HepG2 (cell line): ENCODE measurements at regions not wholly inside any gene's neighbourhood (a gene's known extent, or its start where the extent isn't known, plus 50 kb on each side); places are given as distances from the start of the nearest gene placed in this dataset.

ENCODE experiments used
- ATAC-seq: fragments of 200-7000 bp; cut with Tn5 transposase; 3 replicates; pipeline ENCODE4 v1.9.1; 2020; ENCODE audit warnings: mild to moderate bottlenecking, moderate library complexity
- BruUV-seq: library from RNA; stranded (reverse); fragments of 400-500 nt; replicated peaks from 2 replicates; lab custom pipeline; 2021; lab: Mats Ljungman, UMichigan
- CTCF ChIA-PET: fragments of 300-600 bp; formaldehyde crosslinking; extraction: SDS; loops from one replicate; lab custom pipeline; 2021; ENCODE audit warnings: low total read pairs, inconsistent platforms, low intra/inter-chr PET ratio; lab: Yijun Ruan, JAX
- POLR2A ChIA-PET: fragments of 350-600 bp; sonication (Branson Sonifier 250); formaldehyde crosslinking; loops from one replicate; lab custom pipeline; 2020; ENCODE audit warnings: antibody characterized with exemption, inconsistent platforms; lab: Yijun Ruan, JAX
- DNase-seq: peaks from one replicate; pipeline ENCODE4 v3.0.0-alpha.2; 2015; ENCODE audit warnings: low spot score
- FAIRE-seq: peaks from 3 replicates; lab custom pipeline; 2011; peaks lifted over from hg19 to GRCh38; lab: Jason Lieb, UNC
- H2AFZ ChIP-seq: one replicate; pipeline ENCODE4 v1.6.1; 2011; ENCODE audit warnings: low read length, inconsistent platforms
- H3K27ac ChIP-seq: fragments of 300-600 bp; 3 replicates; pipeline ENCODE4 v1.8.0; 2011; ENCODE audit warnings: mixed run types, mild to moderate bottlenecking, mixed read lengths, low read length, inconsistent platforms; ENCODE audit not compliant: insufficient read depth; ENCODE audit errors: extremely low read length
- H3K27me3 ChIP-seq, 2 experiments: fragments of 200-600 bp in 1 of 2; 2 replicates in 1 of 2; 3 replicates in 1 of 2; pipeline versions ENCODE4 v1.6.0 to v1.8.0; 2011; ENCODE audit warnings: low read length in 2 of 2, mild to moderate bottlenecking in 2 of 2, moderate library complexity in 2 of 2, inconsistent platforms in 1 of 2; ENCODE audit not compliant: insufficient read depth in 2 of 2, control insufficient read depth in 1 of 2
- H3K36me3 ChIP-seq, 2 experiments: fragments of 200-600 bp in 1 of 2; replicated peaks in 1 of 2; 2 replicates in 1 of 2; 3 replicates in 1 of 2; pipeline versions ENCODE4 v1.5.1 to v1.8.0; 2011; ENCODE audit warnings: low read length in 2 of 2, inconsistent platforms in 1 of 2; ENCODE audit not compliant: insufficient read depth in 2 of 2, control insufficient read depth in 1 of 2
- H3K4me1 ChIP-seq: 2 replicates; pipeline ENCODE4 v1.5.1; 2012; ENCODE audit warnings: low read length, inconsistent platforms; ENCODE audit not compliant: insufficient read depth
- H3K4me2 ChIP-seq: 2 replicates; pipeline ENCODE4 v1.6.0; 2011; ENCODE audit warnings: low read depth, low read length, inconsistent platforms
- H3K4me3 ChIP-seq, 3 experiments: fragments of 200-600 bp in 1 of 3; sonication (generic), shearing (Covaris generic) in 1 of 3; replicated peaks in 1 of 3; 2 replicates each; pipeline ENCODE4 v1.5.1; 2011 to 2016; ENCODE audit warnings: low read length in 3 of 3, inconsistent platforms in 2 of 3, low read depth in 2 of 3, mild to moderate bottlenecking in 2 of 3, control low read depth in 1 of 3, mixed read lengths in 1 of 3; ENCODE audit not compliant: insufficient read depth in 1 of 3
- H3K79me2 ChIP-seq: one replicate; pipeline ENCODE4 v1.6.1; 2011; ENCODE audit warnings: low read length, inconsistent platforms; ENCODE audit not compliant: insufficient read depth
- H3K9ac ChIP-seq: 2 replicates; pipeline ENCODE4 v1.6.0; 2011; ENCODE audit warnings: mild to moderate bottlenecking, low read depth, low read length, inconsistent platforms; ENCODE audit not compliant: insufficient read depth
- H3K9me3 ChIP-seq: 2 replicates; pipeline ENCODE4 v1.5.1; 2012; ENCODE audit warnings: mild to moderate bottlenecking, low read length
- H4K20me1 ChIP-seq: 2 replicates; pipeline ENCODE4 v1.6.0; 2011; ENCODE audit warnings: inconsistent platforms, mild to moderate bottlenecking, low read length, moderate library complexity; ENCODE audit not compliant: insufficient read depth
- SP1 ChIP-seq, 2 experiments: fragments of 450-650 bp in 1 of 2; sonication (generic) in 1 of 2; formaldehyde crosslinking in 1 of 2; IDR thresholded peaks; 2 replicates each; pipeline versions ENCODE4 v1.4.0 to v1.6.1; 2016 to 2020; ENCODE audit warnings: missing genetic modification reagents in 1 of 2
- WGBS: methylation state at CpG from one replicate; pipeline ENCODE4 v1.1.6; 2017; ENCODE audit warnings: low lambda C conversion rate; 5-methylcytosine and 5-hydroxymethylcytosine counted together
- in situ Hi-C: cut with HindIII; loops from 2 replicates; pipeline ENCODE4 v1.10.0; 2017; ENCODE audit warnings: low pct_unique_long_range_greater_than_20kb; ENCODE audit not compliant: extremely low pct_ligation_motif_present
- intact Hi-C: fragments of 100-400 bp; cut with micrococcal nuclease; formaldehyde crosslinking; loops from one replicate; pipeline ENCODE4 v1.10.0; 2022; ENCODE audit not compliant: unreplicated experiment
- TF ChIP-seq, protein P1 (sequence below): IDR thresholded peaks from 2 replicates; pipeline ENCODE4 v1.6.1; 2016; ENCODE audit warnings: low read depth, missing genetic modification reagents, missing compliant biosample characterization

DNA sequence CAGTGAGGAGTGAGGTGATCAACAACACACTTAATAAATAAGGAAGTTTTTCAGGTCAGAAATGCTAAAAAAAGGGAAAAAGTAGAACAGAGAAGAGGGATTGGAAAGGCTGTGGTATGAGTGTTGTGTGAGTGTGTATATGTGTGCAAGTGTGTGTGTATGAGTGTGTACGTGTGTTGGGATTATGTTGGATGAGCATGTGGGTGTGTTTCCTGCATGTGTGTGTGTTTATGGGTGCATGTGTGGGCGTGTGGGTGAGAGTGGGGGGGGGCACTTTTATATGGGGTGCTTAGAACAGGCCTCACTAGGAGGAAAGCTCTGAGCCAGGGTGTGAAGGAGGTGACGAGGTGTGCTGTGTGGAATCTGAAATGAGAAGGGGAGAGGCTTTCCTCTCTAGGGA is 116.8 kb upstream of the SLC22A23 start (continued):
- TF ChIP-seq, protein P1, sequence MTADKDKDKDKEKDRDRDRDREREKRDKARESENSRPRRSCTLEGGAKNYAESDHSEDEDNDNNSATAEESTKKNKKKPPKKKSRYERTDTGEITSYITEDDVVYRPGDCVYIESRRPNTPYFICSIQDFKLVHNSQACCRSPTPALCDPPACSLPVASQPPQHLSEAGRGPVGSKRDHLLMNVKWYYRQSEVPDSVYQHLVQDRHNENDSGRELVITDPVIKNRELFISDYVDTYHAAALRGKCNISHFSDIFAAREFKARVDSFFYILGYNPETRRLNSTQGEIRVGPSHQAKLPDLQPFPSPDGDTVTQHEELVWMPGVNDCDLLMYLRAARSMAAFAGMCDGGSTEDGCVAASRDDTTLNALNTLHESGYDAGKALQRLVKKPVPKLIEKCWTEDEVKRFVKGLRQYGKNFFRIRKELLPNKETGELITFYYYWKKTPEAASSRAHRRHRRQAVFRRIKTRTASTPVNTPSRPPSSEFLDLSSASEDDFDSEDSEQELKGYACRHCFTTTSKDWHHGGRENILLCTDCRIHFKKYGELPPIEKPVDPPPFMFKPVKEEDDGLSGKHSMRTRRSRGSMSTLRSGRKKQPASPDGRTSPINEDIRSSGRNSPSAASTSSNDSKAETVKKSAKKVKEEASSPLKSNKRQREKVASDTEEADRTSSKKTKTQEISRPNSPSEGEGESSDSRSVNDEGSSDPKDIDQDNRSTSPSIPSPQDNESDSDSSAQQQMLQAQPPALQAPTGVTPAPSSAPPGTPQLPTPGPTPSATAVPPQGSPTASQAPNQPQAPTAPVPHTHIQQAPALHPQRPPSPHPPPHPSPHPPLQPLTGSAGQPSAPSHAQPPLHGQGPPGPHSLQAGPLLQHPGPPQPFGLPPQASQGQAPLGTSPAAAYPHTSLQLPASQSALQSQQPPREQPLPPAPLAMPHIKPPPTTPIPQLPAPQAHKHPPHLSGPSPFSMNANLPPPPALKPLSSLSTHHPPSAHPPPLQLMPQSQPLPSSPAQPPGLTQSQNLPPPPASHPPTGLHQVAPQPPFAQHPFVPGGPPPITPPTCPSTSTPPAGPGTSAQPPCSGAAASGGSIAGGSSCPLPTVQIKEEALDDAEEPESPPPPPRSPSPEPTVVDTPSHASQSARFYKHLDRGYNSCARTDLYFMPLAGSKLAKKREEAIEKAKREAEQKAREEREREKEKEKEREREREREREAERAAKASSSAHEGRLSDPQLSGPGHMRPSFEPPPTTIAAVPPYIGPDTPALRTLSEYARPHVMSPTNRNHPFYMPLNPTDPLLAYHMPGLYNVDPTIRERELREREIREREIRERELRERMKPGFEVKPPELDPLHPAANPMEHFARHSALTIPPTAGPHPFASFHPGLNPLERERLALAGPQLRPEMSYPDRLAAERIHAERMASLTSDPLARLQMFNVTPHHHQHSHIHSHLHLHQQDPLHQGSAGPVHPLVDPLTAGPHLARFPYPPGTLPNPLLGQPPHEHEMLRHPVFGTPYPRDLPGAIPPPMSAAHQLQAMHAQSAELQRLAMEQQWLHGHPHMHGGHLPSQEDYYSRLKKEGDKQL (CRISPR knock-in tag), result no peak

DNA sequence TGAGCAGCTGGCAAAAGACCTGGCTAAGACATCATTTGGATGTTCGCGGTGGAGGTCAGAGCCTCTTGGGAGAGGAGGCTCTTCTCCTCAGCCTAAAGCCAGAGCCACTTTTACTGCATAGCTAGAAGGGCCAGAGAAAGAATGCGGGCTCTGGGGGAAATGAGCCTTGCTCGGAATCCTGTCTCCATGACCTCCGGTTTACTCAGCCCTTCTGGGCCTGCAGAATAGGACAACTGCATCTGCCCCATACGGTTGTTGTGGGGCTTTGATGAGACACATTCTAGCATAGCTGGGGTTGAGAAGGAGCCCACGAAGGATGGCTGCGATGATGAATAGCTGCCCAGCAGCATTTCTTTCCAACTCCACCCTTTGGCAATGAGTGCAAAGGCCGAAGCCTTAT is 115.0 kb upstream of the SLC22A23 start:
- no peak for TF ChIP-seq SP1 (IDR thresholded peaks at IDR 0.05)
- TF ChIP-seq SP1 (CRISPR knock-in tag; IDR thresholded peaks at IDR 0.05), result no peak
- Histone ChIP-seq H3K9me3 (no peaks in the 10 kb centered on the region), H4K20me1 (no peaks in the 10 kb centered on the region), H3K9ac (no peak overlapping the region), H2AFZ (no peak overlapping the region), H3K27me3 (peaks cover 0 to 48% of the 10 kb centered on the region in 2 experiments; a peak in 4 of 5 replicates), H3K4me2 (no peak overlapping the region), H3K4me3 (no peak overlapping the region), H3K4me1 (0 out of 2 replicates have a peak, but pooled peaks cover 8% of the 10 kb centered on the region), H3K79me2 (no peaks in the 10 kb centered on the region), H3K27ac (no peak overlapping the region), H3K36me3 (no peaks in the 10 kb centered on the region)
- intact Hi-C loops (no loop called here), in situ Hi-C loops (no loop called here)
- no peak for FAIRE-seq
- BruUV-seq, result no TSS peak
- POLR2A ChIA-PET, result no interaction called here
- no peak for ATAC-seq
- CTCF ChIA-PET, result no interaction called here
- DNase-seq, result no peak
- WGBS, result 75% methylated on average over 8 of the region's 9 CpGs
